Right atrium auricular region (tissue), 2 donors: ENCODE measurements at regions not wholly inside any gene's neighbourhood (a gene's known extent, or its start where the extent isn't known, plus 50 kb on each side); places are given as distances from the start of the nearest gene placed in this dataset.

Experiments
- DNase-seq: peaks from one replicate; pipeline ENCODE4 v3.0.0-alpha.2; 2019; ENCODE audit warnings: low spot score
- H3K27ac ChIP-seq, 2 donors: fragments of 200-600 bp; sonication (generic); 1 replicate in 1 of 2; 2 replicates in 1 of 2; pipeline ENCODE4 v1.5.1; 2016 to 2019
- H3K27me3 ChIP-seq, 2 donors: fragments of 200-600 bp; sonication (generic); one replicate each; pipeline versions ENCODE4 v1.5.1 to v1.6.0; 2017 to 2019
- H3K36me3 ChIP-seq: fragments of 200-600 bp; sonication (generic); one replicate; pipeline ENCODE4 v1.5.1; 2016
- H3K4me1 ChIP-seq, 2 donors: fragments of 200-600 bp; sonication (generic); one replicate each; pipeline versions ENCODE4 v1.5.1 to v1.6.0; 2017 to 2019
- H3K4me3 ChIP-seq, 2 donors: fragments of 200-600 bp; sonication (generic); 1 replicate in 1 of 2; 2 replicates in 1 of 2; pipeline ENCODE4 v1.5.1; 2017 to 2019; ENCODE audit warnings: mild to moderate bottlenecking in 1 of 2, moderate library complexity in 1 of 2
- H3K9me3 ChIP-seq, 2 donors: fragments of 200-600 bp; sonication (generic); one replicate each; pipeline ENCODE4 v1.5.1; 2019
- TF ChIP-seq, protein P1 (sequence below), 2 donors: fragments of 200-600 bp; sonication (generic); IDR thresholded peaks; one replicate each; pipeline ENCODE4 v1.5.1; 2019; ENCODE audit warnings: antibody characterized with exemption in 2 of 2

DNA sequence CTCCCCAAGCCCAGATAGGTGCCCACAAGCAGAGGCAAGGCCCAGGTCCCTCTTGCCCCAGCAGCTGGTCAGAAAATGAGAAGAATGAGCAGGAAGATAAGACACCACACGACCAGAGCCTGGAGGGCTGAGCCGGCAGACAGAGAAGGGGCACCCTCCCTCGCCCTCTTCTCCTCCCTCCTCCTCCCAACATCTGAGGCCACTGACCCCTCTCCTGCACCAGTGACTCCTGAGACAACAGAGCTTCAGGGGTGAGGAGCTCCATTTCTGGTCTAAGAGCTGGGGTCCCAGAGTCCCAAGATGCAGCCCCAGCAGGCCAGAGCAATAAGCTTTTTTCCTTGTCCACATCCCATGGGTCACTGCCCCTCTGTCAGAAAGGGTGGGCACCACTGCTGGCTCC is 159.2 kb downstream of the TRIM29 start:
- DNase-seq = no peak
- H3K27me3 ChIP-seq = no peaks in the 10 kb centered on the region
- TF ChIP-seq, protein P1, sequence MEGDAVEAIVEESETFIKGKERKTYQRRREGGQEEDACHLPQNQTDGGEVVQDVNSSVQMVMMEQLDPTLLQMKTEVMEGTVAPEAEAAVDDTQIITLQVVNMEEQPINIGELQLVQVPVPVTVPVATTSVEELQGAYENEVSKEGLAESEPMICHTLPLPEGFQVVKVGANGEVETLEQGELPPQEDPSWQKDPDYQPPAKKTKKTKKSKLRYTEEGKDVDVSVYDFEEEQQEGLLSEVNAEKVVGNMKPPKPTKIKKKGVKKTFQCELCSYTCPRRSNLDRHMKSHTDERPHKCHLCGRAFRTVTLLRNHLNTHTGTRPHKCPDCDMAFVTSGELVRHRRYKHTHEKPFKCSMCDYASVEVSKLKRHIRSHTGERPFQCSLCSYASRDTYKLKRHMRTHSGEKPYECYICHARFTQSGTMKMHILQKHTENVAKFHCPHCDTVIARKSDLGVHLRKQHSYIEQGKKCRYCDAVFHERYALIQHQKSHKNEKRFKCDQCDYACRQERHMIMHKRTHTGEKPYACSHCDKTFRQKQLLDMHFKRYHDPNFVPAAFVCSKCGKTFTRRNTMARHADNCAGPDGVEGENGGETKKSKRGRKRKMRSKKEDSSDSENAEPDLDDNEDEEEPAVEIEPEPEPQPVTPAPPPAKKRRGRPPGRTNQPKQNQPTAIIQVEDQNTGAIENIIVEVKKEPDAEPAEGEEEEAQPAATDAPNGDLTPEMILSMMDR (IDR thresholded peaks at IDR 0.05) = no peak

DNA sequence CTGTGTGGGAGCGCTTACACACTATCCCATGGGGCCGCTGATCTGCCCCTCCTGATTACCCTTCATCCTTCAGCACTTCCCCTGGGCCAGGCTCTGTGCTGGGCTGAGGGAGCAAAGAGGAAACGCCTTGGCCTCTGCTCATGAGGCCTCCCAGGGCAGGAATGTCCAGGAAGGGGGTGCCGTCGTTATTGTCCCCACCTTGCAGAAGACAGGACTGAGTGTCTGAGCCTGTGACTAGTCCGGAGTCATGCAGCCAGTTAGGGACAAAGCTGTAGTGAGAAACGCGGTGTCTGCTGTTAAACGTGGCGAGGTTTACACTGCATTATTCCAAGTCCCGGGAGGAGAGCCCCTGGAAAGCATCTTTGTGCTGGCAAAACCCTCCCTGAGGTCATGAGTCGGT is 160.0 kb downstream of the TRIM29 start:
- no peak overlapping the region for H3K27ac ChIP-seq
- peaks cover 0 to 8% of the 10 kb centered on the region in 2 donors for H3K4me1 ChIP-seq
- H3K36me3 ChIP-seq = no peaks in the 10 kb centered on the region
- H3K27me3 ChIP-seq = no peaks in the 10 kb centered on the region
- no peak for DNase-seq
- TF ChIP-seq, protein P1 (IDR thresholded peaks at IDR 0.05) = no peak
- H3K4me3 ChIP-seq = no peak overlapping the region
- no peaks in the 10 kb centered on the region for H3K9me3 ChIP-seq

More for the DNA sequence above, 159.2 kb downstream of the TRIM29 start:
- Histone ChIP-seq H3K36me3 (no peaks in the 10 kb centered on the region), H3K4me1 (peaks cover 0 to 8% of the 10 kb centered on the region in 2 donors), H3K4me3 (no peak overlapping the region), H3K9me3 (no peaks in the 10 kb centered on the region), H3K27ac (no peak overlapping the region)

DNA sequence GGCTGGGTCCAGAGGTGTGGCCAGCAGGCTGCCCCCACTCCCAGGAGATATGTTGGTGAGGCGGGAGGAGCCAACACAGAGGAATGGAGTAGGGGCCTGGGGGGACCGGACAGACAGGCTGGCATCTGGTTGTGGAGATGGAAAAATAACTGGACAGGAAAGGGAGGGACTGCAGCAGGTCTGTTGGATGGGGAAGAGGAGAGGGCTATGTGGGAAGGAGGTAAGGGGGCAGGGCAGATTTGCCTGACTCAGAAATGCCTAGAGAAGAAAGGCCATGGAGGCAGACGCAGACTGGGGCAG is 160.4 kb downstream of the TRIM29 start:
- no peaks in the 10 kb centered on the region for H3K27me3 ChIP-seq
- H3K36me3 ChIP-seq = no peaks in the 10 kb centered on the region
- H3K9me3 ChIP-seq = no peaks in the 10 kb centered on the region
- peaks cover 0 to 8% of the 10 kb centered on the region in 2 donors for H3K4me1 ChIP-seq
- TF ChIP-seq, protein P1 (IDR thresholded peaks at IDR 0.05) = no peak
- H3K27ac ChIP-seq = no peak overlapping the region
- DNase-seq = no peak
- no peak overlapping the region for H3K4me3 ChIP-seq

DNA sequence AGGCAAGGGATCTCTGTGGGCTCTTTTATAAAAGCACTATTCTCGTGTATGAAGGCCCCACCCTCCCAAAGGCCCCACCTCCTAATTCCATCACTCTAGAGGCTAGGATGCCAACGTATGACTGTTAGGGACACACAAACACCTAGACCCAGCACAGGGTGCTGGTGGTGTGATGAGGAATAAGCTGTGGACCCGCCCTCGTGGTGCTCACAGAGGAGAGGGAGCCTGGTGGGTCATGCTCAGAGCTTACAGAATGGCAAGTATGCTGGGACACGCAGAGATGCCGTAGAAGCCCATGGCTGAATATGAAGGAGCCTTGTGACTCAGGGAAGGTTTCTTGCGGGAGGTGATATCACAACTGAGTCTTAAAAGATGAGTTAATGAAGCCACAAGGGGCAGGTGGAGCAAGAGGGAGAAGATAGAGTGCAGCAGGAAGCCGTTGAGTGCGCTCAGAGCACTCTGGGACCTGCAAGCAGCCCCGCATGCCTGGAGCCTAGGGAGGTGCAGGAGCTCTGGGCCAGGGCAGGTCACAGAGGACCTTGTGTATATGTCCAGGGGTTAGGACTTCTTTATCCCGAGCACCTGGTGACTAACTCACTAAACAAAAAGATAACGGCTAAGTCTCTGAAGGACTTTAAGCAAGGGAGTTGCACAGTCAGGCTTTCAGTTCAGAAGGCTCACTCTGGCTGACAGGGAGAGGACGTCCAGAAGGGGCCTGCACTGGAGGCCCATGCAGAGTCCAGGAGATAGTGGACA is 160.9 kb downstream of the TRIM29 start:
- DNase-seq = no peak
- Histone ChIP-seq H3K4me3 (no peak overlapping the region), H3K27me3 (no peaks in the 10 kb centered on the region), H3K4me1 (peaks cover 0 to 8% of the 10 kb centered on the region in 2 donors), H3K36me3 (no peaks in the 10 kb centered on the region), H3K27ac (no peak overlapping the region), H3K9me3 (no peaks in the 10 kb centered on the region)
- TF ChIP-seq, protein P1 (IDR thresholded peaks at IDR 0.05) = no peak

DNA sequence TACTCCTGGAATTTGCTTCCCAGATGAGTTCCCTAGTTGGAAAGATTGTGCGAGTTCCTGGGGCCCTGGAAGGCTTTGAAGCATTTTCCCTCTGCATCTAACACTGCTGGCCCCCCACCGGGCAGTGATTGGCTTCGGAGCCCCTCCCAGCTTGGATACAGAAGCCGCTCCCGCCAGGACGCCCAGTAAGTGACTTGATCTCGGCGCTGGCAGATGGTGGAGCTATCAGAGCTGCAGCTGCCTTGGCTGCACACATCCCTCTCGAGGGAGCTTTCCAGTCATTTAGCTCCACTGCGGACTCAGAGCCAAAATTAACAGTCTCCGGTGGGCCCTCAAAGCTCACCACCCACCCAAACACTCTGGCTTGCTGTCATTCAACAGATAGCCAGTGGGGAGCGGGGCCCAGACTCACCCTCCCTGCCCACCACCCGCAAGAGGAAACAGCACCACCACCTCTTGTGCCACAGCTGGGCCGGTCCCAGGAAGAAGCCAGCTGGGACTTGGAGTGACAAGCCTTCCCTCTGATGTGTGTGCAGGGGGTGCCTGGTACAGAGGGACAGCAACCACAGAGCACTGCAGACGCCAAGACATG is 162.3 kb downstream of the TRIM29 start:
- no peak overlapping the region for H3K27ac ChIP-seq
- no peak overlapping the region for H3K4me3 ChIP-seq
- TF ChIP-seq, protein P1 (IDR thresholded peaks at IDR 0.05) = no peak
- DNase-seq = no peak
- H3K36me3 ChIP-seq = no peaks in the 10 kb centered on the region
- H3K27me3 ChIP-seq = no peaks in the 10 kb centered on the region
- H3K4me1 ChIP-seq = peaks cover 0 to 8% of the 10 kb centered on the region in 2 donors
- no peaks in the 10 kb centered on the region for H3K9me3 ChIP-seq
